Activated B cell treated with CpG ODN at 0.5 μM for 24 hours (primary cell): ENCODE measurements at regions not wholly inside any gene's neighbourhood (a gene's known extent, or its start where the extent isn't known, plus 50 kb on each side); places are given as distances from the start of the nearest gene placed in this dataset.

ENCODE experiments used
- ATAC-seq: fragments of 200-7000 bp; cut with Tn5 transposase; one replicate; pipeline ENCODE4 v1.10.0; 2021; ENCODE audit warnings: low read depth, mild to moderate bottlenecking, moderate library complexity
- CTCF ChIA-PET: fragments of 350-600 bp; sonication (Branson Sonifier 250); formaldehyde crosslinking; loops from one replicate; lab custom pipeline; 2021; ENCODE audit warnings: antibody characterized with exemption; lab: Charles Lee
- POLR2A ChIA-PET: fragments of 350-600 bp; sonication (Branson Sonifier 250); formaldehyde crosslinking; loops from one replicate; lab custom pipeline; 2021; ENCODE audit warnings: antibody characterized with exemption; lab: Charles Lee
- DNase-seq: peaks from one replicate; pipeline ENCODE4 v3.0.0; 2022
- H3K27ac Mint-ChIP-seq: one replicate; pipeline ENCODE4 v1.8.0; 2020; ENCODE audit warnings: mixed read lengths
- H3K27me3 Mint-ChIP-seq: one replicate; pipeline ENCODE4 v1.8.0; 2021; ENCODE audit warnings: mixed read lengths
- H3K36me3 Mint-ChIP-seq: one replicate; pipeline ENCODE4 v1.8.0; 2021; ENCODE audit warnings: low read depth, mixed read lengths
- H3K4me1 Mint-ChIP-seq: one replicate; pipeline ENCODE4 v1.8.0; 2021; ENCODE audit warnings: mixed read lengths
- H3K4me3 Mint-ChIP-seq: one replicate; pipeline ENCODE4 v1.8.0; 2020; ENCODE audit warnings: mild to moderate bottlenecking, mixed read lengths
- H3K9me3 Mint-ChIP-seq: one replicate; pipeline ENCODE4 v1.8.0; 2020; ENCODE audit warnings: mixed read lengths
- CTCF ChIP-seq: fragments of 200-600 bp; IDR thresholded peaks from one replicate; pipeline ENCODE4 v1.8.0; 2022; ENCODE audit warnings: antibody characterized with exemption, mild to moderate bottlenecking
- intact Hi-C: fragments of 100-400 bp; cut with micrococcal nuclease; formaldehyde crosslinking; loops from one replicate; pipeline ENCODE4 v1.15.1; 2024

GRCh38 chr11:116276051-116277044 lies 496.4 kb downstream of the BUD13 start:
- no peak overlapping the region for H3K27ac Mint-ChIP-seq
- H3K27me3 Mint-ChIP-seq = peaks cover 9% of the 10 kb centered on the region
- DNase-seq (peak; percentile 34), ATAC-seq (no peak)
- intact Hi-C loops = loop anchor here (1.0 to 10.0 kb wide), 2 partner anchors 418 to 952 kb away; no protein-coding TSS in a partner anchor
- no peaks in the 10 kb centered on the region for H3K4me1 Mint-ChIP-seq
- ChIA-PET CTCF (no interaction called here), POLR2A (no interaction called here)
- no peak overlapping the region for H3K4me3 Mint-ChIP-seq
- H3K9me3 Mint-ChIP-seq = no peaks in the 10 kb centered on the region
- TF ChIP-seq CTCF = no peak
- H3K36me3 Mint-ChIP-seq = no peaks in the 10 kb centered on the region

- Mint-ChIP-seq H3K27ac (no peak overlapping the region), H3K4me3 (no peak overlapping the region), H3K27me3 (peaks cover 9% of the 10 kb centered on the region), H3K9me3 (no peaks in the 10 kb centered on the region), H3K36me3 (no peaks in the 10 kb centered on the region), H3K4me1 (no peaks in the 10 kb centered on the region)
- intact Hi-C loops = loop anchor here (1.0 to 10.0 kb wide), 2 partner anchors 419 to 951 kb away; no protein-coding TSS in a partner anchor
- ATAC-seq (no peak), DNase-seq (no peak)
- no peak for TF ChIP-seq CTCF
- ChIA-PET POLR2A (no interaction called here), CTCF (no interaction called here)
These were observed 497.2 kb downstream of the BUD13 start for GRCh38 chr11:116275635-116276034.

GRCh38 chr11:116274521-116274920 lies 498.3 kb downstream of the BUD13 start:
- DNase-seq = no peak
- intact Hi-C loops = loop anchor here (10.0 kb wide), 1 partner anchor 420 kb away; no protein-coding TSS in a partner anchor
- Mint-ChIP-seq H3K36me3 (no peaks in the 10 kb centered on the region), H3K4me3 (no peak overlapping the region), H3K27me3 (peaks cover 9% of the 10 kb centered on the region), H3K4me1 (no peaks in the 10 kb centered on the region), H3K27ac (no peak overlapping the region), H3K9me3 (no peaks in the 10 kb centered on the region)
- TF ChIP-seq CTCF = no peak
- POLR2A ChIA-PET = no interaction called here
- no peak for ATAC-seq
- CTCF ChIA-PET = no interaction called here

GRCh38 chr11:116272181-116272789 lies 500.5 kb downstream of the BUD13 start:
- H3K9me3 Mint-ChIP-seq = no peaks in the 10 kb centered on the region

More at GRCh38 chr11:116272181-116272789, 500.5 kb downstream of the BUD13 start:
- no peak for TF ChIP-seq CTCF
- CTCF ChIA-PET = no interaction called here
- no peak overlapping the region for H3K27ac Mint-ChIP-seq
- POLR2A ChIA-PET = no interaction called here
- intact Hi-C loops = loop anchor here (10.0 kb wide), 1 partner anchor 423 kb away; no protein-coding TSS in a partner anchor
- DNase-seq = no peak
- peaks cover 6% of the 10 kb centered on the region for H3K27me3 Mint-ChIP-seq
- no peaks in the 10 kb centered on the region for H3K4me1 Mint-ChIP-seq
- H3K36me3 Mint-ChIP-seq = no peaks in the 10 kb centered on the region
- H3K4me3 Mint-ChIP-seq = no peak overlapping the region
- no peak for ATAC-seq
